GM20000 (cell line): ENCODE measurements at regions not wholly inside any gene's neighbourhood (a gene's known extent, or its start where the extent isn't known, plus 50 kb on each side); places are given as distances from the start of the nearest gene placed in this dataset.

Experiments
- DNase-seq: peaks from one replicate; pipeline ENCODE4 v3.0.0; 2012; ENCODE audit warnings: low spot score
- CTCF ChIP-seq: IDR thresholded peaks from 2 replicates; pipeline ENCODE4 v1.5.1; 2012; ENCODE audit warnings: mild to moderate bottlenecking, control low read depth; ENCODE audit errors: extremely low read depth, missing control alignments

GRCh38 chr3:158882445-158882844 is 80.6 kb downstream of the MFSD1 start:
- DNase-seq: no peak
- TF ChIP-seq CTCF: no peak

- no peak for TF ChIP-seq CTCF
- DNase-seq: no peak
These were observed 94.9 kb downstream of the MFSD1 start for GRCh38 chr3:158896729-158897128.

- TF ChIP-seq CTCF: no peak
- no peak for DNase-seq
These were observed 104.9 kb downstream of the MFSD1 start for GRCh38 chr3:158906749-158907148.

GRCh38 chr3:158908187-158908734 is 106.4 kb downstream of the MFSD1 start:
- no peak for DNase-seq
- TF ChIP-seq CTCF: no peak

- no peak for DNase-seq
- no peak for TF ChIP-seq CTCF
These were observed 108.0 kb downstream of the MFSD1 start for GRCh38 chr3:158909870-158910269.

GRCh38 chr3:158911586-158911985 is 109.7 kb downstream of the MFSD1 start:
- DNase-seq: no peak
- no peak for TF ChIP-seq CTCF

GRCh38 chr3:158912188-158912587 is 110.3 kb downstream of the MFSD1 start:
- no peak for DNase-seq
- TF ChIP-seq CTCF: no peak
